Breast epithelium (tissue), 4 donors: ENCODE measurements at regions not wholly inside any gene's neighbourhood (a gene's known extent, or its start where the extent isn't known, plus 50 kb on each side); places are given as distances from the start of the nearest gene placed in this dataset.
A peak's percentile ranks its signal among the peaks of the same experiment; 100 is the strongest.

Experiments
- DNase-seq, 2 donors: peaks; one replicate each; pipeline ENCODE4 v3.0.0-alpha.2; 2019; ENCODE audit warnings: low spot score in 2 of 2
- H3K27ac ChIP-seq, 2 donors: fragments of 200-600 bp; sonication (generic) in 1 of 2; one replicate each; pipeline ENCODE4 v1.5.1; 2016 to 2019; ENCODE audit warnings: mild to moderate bottlenecking in 1 of 2
- H3K27me3 ChIP-seq, 2 donors: fragments of 200-600 bp; sonication (generic) in 1 of 2; one replicate each; pipeline versions ENCODE4 v1.5.1 to v1.6.0; 2017 to 2019; ENCODE audit warnings: control low read depth in 1 of 2, mild to moderate bottlenecking in 1 of 2
- H3K36me3 ChIP-seq: fragments of 200-600 bp; one replicate; pipeline ENCODE4 v1.5.1; 2019
- H3K4me1 ChIP-seq, 2 donors: fragments of 200-600 bp; sonication (generic); one replicate each; pipeline ENCODE4 v1.5.1; 2016 to 2019; ENCODE audit warnings: control low read depth in 1 of 2
- H3K4me3 ChIP-seq, 3 donors: fragments of 200-600 bp; sonication (generic); 1 replicate in 2 of 3; 2 replicates in 1 of 3; pipeline ENCODE4 v1.5.1; 2016 to 2019; ENCODE audit warnings: mild to moderate bottlenecking in 3 of 3, moderate library complexity in 2 of 3
- H3K9me3 ChIP-seq, 2 donors: fragments of 200-600 bp; sonication (generic) in 1 of 2; one replicate each; pipeline ENCODE4 v1.5.1; 2016 to 2019; ENCODE audit warnings: control low read depth in 1 of 2
- CTCF ChIP-seq, 3 donors: fragments of 450-650 bp; IDR thresholded peaks; one replicate each; pipeline ENCODE4 v1.5.1; 2016 to 2017; ENCODE audit warnings: antibody characterized with exemption in 3 of 3, mild to moderate bottlenecking in 3 of 3, moderate library complexity in 3 of 3
- POLR2A ChIP-seq: fragments of 450-650 bp; IDR thresholded peaks from one replicate; pipeline ENCODE4 v1.6.1; 2016; ENCODE audit warnings: antibody characterized with exemption, mild to moderate bottlenecking, moderate library complexity
- POLR2AphosphoS5 ChIP-seq, 3 donors: sonication (generic); formaldehyde crosslinking; IDR thresholded peaks; one replicate each; pipeline ENCODE4 v1.6.1; 2017; ENCODE audit warnings: antibody characterized with exemption in 3 of 3
- intact Hi-C: fragments of 100-400 bp; cut with DNase I; formaldehyde crosslinking; loops from one replicate; pipeline ENCODE4 v1.15.1; 2023; ENCODE audit warnings: low total_unique reads

GRCh38 chr11:126127284-126127845 is 64.7 kb upstream of the CDON start:
- Histone ChIP-seq H3K27ac (peak overlapping the region in 1 of 2 donors; percentile 13), H3K4me1 (no peaks in the 10 kb centered on the region), H3K4me3 (no peak overlapping the region), H3K27me3 (no peaks in the 10 kb centered on the region), H3K9me3 (no peaks in the 10 kb centered on the region), H3K36me3 (no peaks in the 10 kb centered on the region)
- intact Hi-C loops, result no loop called here
- no peak for TF ChIP-seq POLR2A
- TF ChIP-seq POLR2AphosphoS5 (IDR thresholded peaks at IDR 0.05), result no peak
- TF ChIP-seq CTCF (IDR thresholded peaks at IDR 0.05), result no peak
- DNase-seq, result no peak

- intact Hi-C loops, result no loop called here
- TF ChIP-seq POLR2AphosphoS5 (IDR thresholded peaks at IDR 0.05) (no peak), CTCF (IDR thresholded peaks at IDR 0.05) (no peak), POLR2A (no peak)
- Histone ChIP-seq H3K4me3 (no peak overlapping the region), H3K27me3 (no peaks in the 10 kb centered on the region), H3K4me1 (no peaks in the 10 kb centered on the region), H3K36me3 (no peaks in the 10 kb centered on the region), H3K27ac (peak overlapping the region in 1 of 2 donors; percentile 44), H3K9me3 (no peaks in the 10 kb centered on the region)
- DNase-seq, result no peak
Measured at GRCh38 chr11:126124231-126124661, 61.6 kb upstream of the CDON start.

- intact Hi-C loops, result no loop called here
- Histone ChIP-seq H3K4me3 (no peak overlapping the region), H3K4me1 (no peaks in the 10 kb centered on the region), H3K36me3 (no peaks in the 10 kb centered on the region), H3K9me3 (no peaks in the 10 kb centered on the region), H3K27ac (peak overlapping the region in 1 of 2 donors; percentile 44), H3K27me3 (no peaks in the 10 kb centered on the region)
- DNase-seq, result no peak
- no peak for TF ChIP-seq POLR2A
- TF ChIP-seq CTCF (IDR thresholded peaks at IDR 0.05), result no peak
- TF ChIP-seq POLR2AphosphoS5 (IDR thresholded peaks at IDR 0.05), result no peak
Measured at GRCh38 chr11:126123686-126124085, 61.0 kb upstream of the CDON start.

- no peak for DNase-seq
- no peaks in the 10 kb centered on the region for H3K9me3 ChIP-seq
- H3K4me1 ChIP-seq, result no peaks in the 10 kb centered on the region
- no peak for TF ChIP-seq CTCF (IDR thresholded peaks at IDR 0.05)
- TF ChIP-seq POLR2AphosphoS5 (IDR thresholded peaks at IDR 0.05), result peak in 1 of 3 donors; percentile 41
- no peak for TF ChIP-seq POLR2A
- H3K4me3 ChIP-seq, result no peak overlapping the region
- no peaks in the 10 kb centered on the region for H3K27me3 ChIP-seq
- peak overlapping the region; percentile 35 to 86 for H3K27ac ChIP-seq
- H3K36me3 ChIP-seq, result no peaks in the 10 kb centered on the region
- intact Hi-C loops, result no loop called here
Measured at GRCh38 chr11:126122863-126123262, 60.2 kb upstream of the CDON start.

- DNase-seq, result no peak
- H3K4me1 ChIP-seq, result no peaks in the 10 kb centered on the region
- no peaks in the 10 kb centered on the region for H3K36me3 ChIP-seq
- H3K27me3 ChIP-seq, result no peaks in the 10 kb centered on the region
- no peak overlapping the region for H3K27ac ChIP-seq
- no peaks in the 10 kb centered on the region for H3K9me3 ChIP-seq
- TF ChIP-seq POLR2A, result no peak
- TF ChIP-seq POLR2AphosphoS5 (IDR thresholded peaks at IDR 0.05), result no peak
- no peak for TF ChIP-seq CTCF (IDR thresholded peaks at IDR 0.05)
- no peak overlapping the region for H3K4me3 ChIP-seq
- intact Hi-C loops, result no loop called here
Measured at GRCh38 chr11:126121296-126121695, 58.6 kb upstream of the CDON start.
